Amniotic epithelial cell (primary cell): ENCODE measurements at regions not wholly inside any gene's neighbourhood (a gene's known extent, or its start where the extent isn't known, plus 50 kb on each side); places are given as distances from the start of the nearest gene placed in this dataset.
"Not testable (repeated sequence)": the region's sequence is repeated elsewhere in the genome, so short reads cannot be mapped to it uniquely, and the experiment has no call there.

ENCODE experiments used
- DNase-seq: peaks from one replicate; pipeline ENCODE4 v3.0.0-alpha.2; 2010; ENCODE audit warnings: low read depth

GRCh38 chr1:114032271-114033215 is 53.3 kb downstream of the OLFML3 start:
- DNase-seq, result peak; percentile 80

GRCh38 chr1:114033216-114033706 is 54.0 kb downstream of the OLFML3 start:
- peak; percentile 23 for DNase-seq

- no peak for DNase-seq
These were observed 54.7 kb downstream of the OLFML3 start for GRCh38 chr1:114033961-114034360.

GRCh38 chr1:114034567-114035303 is 55.5 kb downstream of the OLFML3 start:
- no peak for DNase-seq

- no peak for DNase-seq
These were observed 56.0 kb downstream of the OLFML3 start for GRCh38 chr1:114035304-114035700.

- DNase-seq, result not testable (repeated sequence)
These were observed 57.8 kb downstream of the OLFML3 start for GRCh38 chr1:114036841-114037630.

- no peak for DNase-seq
These were observed 58.3 kb downstream of the OLFML3 start for GRCh38 chr1:114037631-114037890.

- DNase-seq, result no peak
These were observed 58.9 kb downstream of the OLFML3 start for GRCh38 chr1:114037962-114038816.
